AG04449 (cell line): ENCODE measurements at regions not wholly inside any gene's neighbourhood (a gene's known extent, or its start where the extent isn't known, plus 50 kb on each side); places are given as distances from the start of the nearest gene placed in this dataset.

Experiments used
- CTCF ChIA-PET: fragments of 350-600 bp; formaldehyde crosslinking; extraction: SDS; loops from one replicate; lab custom pipeline; 2021; ENCODE audit warnings: antibody characterized with exemption; lab: Yijun Ruan, JAX
- POLR2A ChIA-PET: fragments of 400-600, 350-600 bp; formaldehyde crosslinking; extraction: SDS; loops from one replicate; lab custom pipeline; 2020; ENCODE audit warnings: antibody characterized with exemption, inconsistent platforms; lab: Yijun Ruan, JAX
- DNase-seq: peaks from one replicate; pipeline ENCODE4 v3.0.0-alpha.2; 2010; ENCODE audit warnings: low read depth, low spot score
- H3K4me3 ChIP-seq: 2 replicates; pipeline ENCODE4 v1.5.1; 2011; ENCODE audit warnings: low read depth, mild to moderate bottlenecking, control low read depth, low read length
- CTCF ChIP-seq: IDR thresholded peaks from one replicate; pipeline ENCODE4 v1.5.1; 2011; ENCODE audit warnings: mild to moderate bottlenecking, moderate library complexity, low read length, control low read depth, inconsistent platforms; ENCODE audit not compliant: insufficient read depth; ENCODE audit errors: missing control alignments

- no peak overlapping the region for H3K4me3 ChIP-seq
- DNase-seq = no peak
- ChIA-PET POLR2A (no interaction called here), CTCF (no interaction called here)
- no peak for TF ChIP-seq CTCF
Observed at GRCh38 chr3:152942366-152942765, 107.4 kb downstream of the P2RY1 start.

- ChIA-PET POLR2A (no interaction called here), CTCF (no interaction called here)
- no peak overlapping the region for H3K4me3 ChIP-seq
- TF ChIP-seq CTCF = no peak
- no peak for DNase-seq
Observed at GRCh38 chr3:152943645-152944044, 108.7 kb downstream of the P2RY1 start.

GRCh38 chr3:152944671-152945070, 109.7 kb downstream of the P2RY1 start:
- POLR2A ChIA-PET = no interaction called here

GRCh38 chr3:152945556-152945955, 110.6 kb downstream of the P2RY1 start:
- TF ChIP-seq CTCF = no peak
- POLR2A ChIA-PET = no interaction called here
- no peak for DNase-seq
- CTCF ChIA-PET = no interaction called here
- no peak overlapping the region for H3K4me3 ChIP-seq

More at GRCh38 chr3:152944671-152945070, 109.7 kb downstream of the P2RY1 start:
- CTCF ChIA-PET = no interaction called here
- DNase-seq = no peak
- H3K4me3 ChIP-seq = no peak overlapping the region
- TF ChIP-seq CTCF = no peak

GRCh38 chr3:152957491-152957890, 122.6 kb downstream of the P2RY1 start:
- DNase-seq = no peak
- ChIA-PET CTCF (no interaction called here), POLR2A (no interaction called here)
- no peak for TF ChIP-seq CTCF
- no peak overlapping the region for H3K4me3 ChIP-seq

- no peak for TF ChIP-seq CTCF
- no peak overlapping the region for H3K4me3 ChIP-seq
- DNase-seq = no peak
- ChIA-PET POLR2A (no interaction called here), CTCF (no interaction called here)
Observed at GRCh38 chr3:152959307-152959706, 124.4 kb downstream of the P2RY1 start.
